H9 (cell line): ENCODE measurements at regions not wholly inside any gene's neighbourhood (a gene's known extent, or its start where the extent isn't known, plus 50 kb on each side); places are given as distances from the start of the nearest gene placed in this dataset.

ENCODE experiments used
- DNase-seq: peaks from one replicate; pipeline ENCODE4 v3.0.0-alpha.2; 2017
- H2AFZ ChIP-seq: one replicate; pipeline ENCODE4 v1.6.1; 2013; ENCODE audit warnings: mild to moderate bottlenecking, low read length, control low read depth, moderate library complexity
- H2AK5ac ChIP-seq: 2 replicates; pipeline ENCODE4 v1.6.1; 2013; ENCODE audit warnings: low read length, control low read depth, mixed read lengths; ENCODE audit not compliant: insufficient read length
- H2BK120ac ChIP-seq: one replicate; pipeline ENCODE4 v1.6.1; 2013; ENCODE audit warnings: low read depth, mild to moderate bottlenecking, low read length, control low read depth, inconsistent platforms; ENCODE audit not compliant: poor library complexity, severe bottlenecking
- H2BK12ac ChIP-seq: 2 replicates; pipeline ENCODE4 v1.6.1; 2013; ENCODE audit warnings: low read length, control low read depth, mixed read lengths, low read depth; ENCODE audit not compliant: insufficient read length
- H2BK15ac ChIP-seq: 2 replicates; pipeline ENCODE4 v1.6.1; 2013; ENCODE audit warnings: low read depth, low read length, control low read depth
- H2BK20ac ChIP-seq: one replicate; pipeline ENCODE4 v1.6.1; 2013; ENCODE audit warnings: low read depth, mild to moderate bottlenecking, low read length, control low read depth, inconsistent platforms; ENCODE audit not compliant: poor library complexity, severe bottlenecking
- H2BK5ac ChIP-seq: 2 replicates; pipeline ENCODE4 v1.6.1; 2013; ENCODE audit warnings: low read length, control low read depth, mixed read lengths; ENCODE audit not compliant: insufficient read length
- H3K14ac ChIP-seq: 2 replicates; pipeline ENCODE4 v1.6.1; 2013; ENCODE audit warnings: low read length, control low read depth; ENCODE audit not compliant: insufficient read depth
- H3K18ac ChIP-seq: 2 replicates; pipeline ENCODE4 v1.6.1; 2013; ENCODE audit warnings: low read depth, mild to moderate bottlenecking, mixed read lengths, low read length, control low read depth; ENCODE audit not compliant: insufficient read length
- H3K23ac ChIP-seq: 2 replicates; pipeline ENCODE4 v1.6.1; 2013; ENCODE audit warnings: low read length, control low read depth, mixed read lengths, low read depth; ENCODE audit not compliant: insufficient read length
- H3K23me2 ChIP-seq: 2 replicates; pipeline ENCODE4 v1.6.1; 2013; ENCODE audit warnings: low read depth, mild to moderate bottlenecking, mixed read lengths, low read length, control low read depth; ENCODE audit not compliant: insufficient read length, poor library complexity, severe bottlenecking
- H3K27ac ChIP-seq: 2 replicates; pipeline ENCODE4 v1.5.1; 2013; ENCODE audit warnings: low read length, control low read depth, mixed read lengths, low read depth; ENCODE audit not compliant: insufficient read length
- H3K27me3 ChIP-seq: 2 replicates; pipeline ENCODE4 v1.6.1; 2013; ENCODE audit warnings: low read length, control low read depth, inconsistent platforms; ENCODE audit not compliant: insufficient read depth
- H3K4ac ChIP-seq: 2 replicates; pipeline ENCODE4 v1.6.1; 2013; ENCODE audit warnings: low read depth, mild to moderate bottlenecking, control low read depth, inconsistent platforms, low read length, moderate library complexity
- H3K4me1 ChIP-seq: 2 replicates; pipeline ENCODE4 v1.6.1; 2013; ENCODE audit warnings: low read length, control low read depth, inconsistent platforms; ENCODE audit not compliant: insufficient read depth
- H3K4me2 ChIP-seq: 2 replicates; pipeline ENCODE4 v1.6.1; 2013; ENCODE audit warnings: low read length, control low read depth, mixed read lengths; ENCODE audit not compliant: insufficient read length, insufficient read depth
- H3K56ac ChIP-seq: 2 replicates; pipeline ENCODE4 v1.6.1; 2013; ENCODE audit warnings: low read depth, mild to moderate bottlenecking, mixed read lengths, low read length, control low read depth; ENCODE audit not compliant: insufficient read length
- H3K79me1 ChIP-seq: 2 replicates; pipeline ENCODE4 v1.6.1; 2013; ENCODE audit warnings: low read depth, mild to moderate bottlenecking, moderate library complexity, low read length, control low read depth, inconsistent platforms; ENCODE audit not compliant: insufficient read depth, poor library complexity, severe bottlenecking
- H3K79me2 ChIP-seq: 2 replicates; pipeline ENCODE4 v1.6.1; 2013; ENCODE audit warnings: low read length, control low read depth, inconsistent platforms; ENCODE audit not compliant: insufficient read depth
- H3K9ac ChIP-seq: 2 replicates; pipeline ENCODE4 v1.6.1; 2013; ENCODE audit warnings: low read length, control low read depth, mixed read lengths; ENCODE audit not compliant: insufficient read length; ENCODE audit errors: extremely low read depth
- H3K9me3 ChIP-seq: one replicate; pipeline ENCODE4 v1.6.1; 2013; ENCODE audit warnings: low read depth, low read length, inconsistent platforms; ENCODE audit not compliant: control insufficient read depth
- H3T11ph ChIP-seq: one replicate; pipeline ENCODE4 v1.6.1; 2013; ENCODE audit warnings: mild to moderate bottlenecking, low read length, control low read depth, inconsistent platforms
- H4K20me1 ChIP-seq: one replicate; pipeline ENCODE4 v1.6.1; 2013; ENCODE audit not compliant: control insufficient read depth, insufficient read length, insufficient read depth
- H4K5ac ChIP-seq: 2 replicates; pipeline ENCODE4 v1.6.1; 2013; ENCODE audit warnings: low read depth, mild to moderate bottlenecking, mixed read lengths, low read length, control low read depth; ENCODE audit not compliant: insufficient read length
- H4K8ac ChIP-seq: replicated peaks from 2 replicates; pipeline ENCODE4 v1.6.1; 2013; ENCODE audit warnings: low read length, control low read depth, mixed read lengths, low read depth; ENCODE audit not compliant: insufficient read length
- H4K91ac ChIP-seq: 2 replicates; pipeline ENCODE4 v1.6.1; 2013; ENCODE audit warnings: low read depth, mild to moderate bottlenecking, moderate library complexity, mixed read lengths, low read length, control low read depth; ENCODE audit not compliant: insufficient read length
- H3K27ac Mint-ChIP-seq, 3 experiments: 2 replicates in 2 of 3; 3 replicates in 1 of 3; pipeline ENCODE4 v1.8.0; 2020 to 2021; ENCODE audit warnings: mixed read lengths in 3 of 3, mild to moderate bottlenecking in 1 of 3, moderate library complexity in 1 of 3
- H3K27me3 Mint-ChIP-seq: 2 replicates; pipeline ENCODE4 v1.8.0; 2021; ENCODE audit warnings: low read depth, mild to moderate bottlenecking, moderate library complexity, mixed read lengths
- H3K36me3 Mint-ChIP-seq, 3 experiments: 2 replicates in 2 of 3; 3 replicates in 1 of 3; pipeline ENCODE4 v1.8.0; 2020 to 2021; ENCODE audit warnings: low read depth in 3 of 3, mixed read lengths in 3 of 3; ENCODE audit not compliant: insufficient read depth in 1 of 3
- H3K4me1 Mint-ChIP-seq, 2 experiments: 2 replicates each; pipeline ENCODE4 v1.8.0; 2020; ENCODE audit warnings: mixed read lengths in 2 of 2
- H3K4me3 Mint-ChIP-seq, 2 experiments: 2 replicates in 1 of 2; 3 replicates in 1 of 2; pipeline ENCODE4 v1.8.0; 2020 to 2021; ENCODE audit warnings: mild to moderate bottlenecking in 2 of 2, mixed read lengths in 2 of 2, moderate library complexity in 1 of 2
- H3K9me3 Mint-ChIP-seq, 2 experiments: 2 replicates in 1 of 2; 3 replicates in 1 of 2; pipeline ENCODE4 v1.8.0; 2020; ENCODE audit warnings: mild to moderate bottlenecking in 2 of 2, mixed read lengths in 2 of 2, moderate library complexity in 1 of 2
- CTCF ChIP-seq: fragments of 200-600 bp; sonication (generic); conservative IDR thresholded peaks from 3 replicates; pipeline ENCODE4 v1.8.0; 2021; ENCODE audit warnings: antibody characterized with exemption, mild to moderate bottlenecking
- WGBS: extraction: QIAGEN DNeasy Blood & Tissue Kit; methylation state at CpG from one replicate; pipeline ENCODE4 v1.1.7; 2013; ENCODE audit warnings: missing lambda C conversion rate, low lambda C conversion rate, mixed read lengths; ENCODE audit not compliant: insufficient read length; ENCODE audit errors: extremely low coverage; 5-methylcytosine and 5-hydroxymethylcytosine counted together

- Mint-ChIP-seq H3K27ac (0 out of 7 replicates have a peak overlapping the region, but pooled peaks of 2 of the 3 experiments have one; percentile 17 to 53), H3K4me1 (peaks cover 9 to 10% of the 10 kb centered on the region in 2 experiments), H3K27me3 (no peaks in the 10 kb centered on the region), H3K4me3 (no peak overlapping the region), H3K9me3 (peaks cover 6 to 7% of the 10 kb centered on the region in 2 experiments), H3K36me3 (peaks cover 4 to 8% (median 5%) of the 10 kb centered on the region in 3 experiments; a peak in 6 of 7 replicates)
- Histone ChIP-seq H3K56ac (no peak overlapping the region), H4K8ac (no peak overlapping the region), H3K4me1 (peaks cover 4% of the 10 kb centered on the region; the same call in 1 of the 2 replicates), H2BK12ac (no peak overlapping the region), H2BK15ac (no peak overlapping the region), H3K79me1 (no peaks in the 10 kb centered on the region), H2AFZ (no peak overlapping the region), H3K14ac (no peak overlapping the region), H2BK120ac (no peak overlapping the region), H3T11ph (no peak overlapping the region), H3K9ac (no peak overlapping the region), H3K27ac (no peak overlapping the region), H2AK5ac (no peak overlapping the region), H3K79me2 (no peaks in the 10 kb centered on the region), H4K5ac (no peak overlapping the region), H3K4ac (no peak overlapping the region), H4K20me1 (no peaks in the 10 kb centered on the region), H3K4me2 (no peak overlapping the region), H3K27me3 (no peaks in the 10 kb centered on the region), H4K91ac (no peak overlapping the region), H2BK5ac (no peak overlapping the region), H3K9me3 (no peaks in the 10 kb centered on the region), H3K23me2 (no peaks in the 10 kb centered on the region), H3K18ac (no peak overlapping the region), H3K23ac (no peak overlapping the region), H2BK20ac (no peak overlapping the region)
- no peak for TF ChIP-seq CTCF
- no CpG with 5 or more reads among the region's 3 CpGs for WGBS
- DNase-seq = no peak
Observed at GRCh38 chr3:82977871-82978270, 1216.4 kb upstream of the GBE1 start.
